ENCODE measurements at regions not wholly inside any gene's neighbourhood (a gene's known extent, or its start where the extent isn't known, plus 50 kb on each side); places are given as distances from the start of the nearest gene placed in this dataset.

DNA sequence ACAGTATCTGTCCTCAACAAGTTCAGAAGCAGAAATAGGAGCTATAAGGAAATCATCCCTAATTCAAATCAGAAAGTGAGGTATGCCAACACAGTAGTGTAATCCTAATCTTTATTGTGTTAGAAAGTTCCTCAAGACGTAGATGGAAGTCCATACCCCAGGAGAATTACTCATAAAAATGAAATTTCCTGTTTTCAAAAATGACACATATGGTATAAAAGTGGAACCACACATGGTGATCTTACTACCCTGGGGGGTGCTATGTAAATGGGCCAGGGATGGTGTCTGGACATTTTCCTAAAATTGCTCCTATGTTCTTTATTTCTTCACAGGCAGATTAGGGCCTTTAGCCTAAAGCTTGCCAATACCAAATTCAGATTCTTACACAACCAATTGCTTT is 204.1 kb downstream of the ARRDC4 start:
- TF ChIP-seq, protein P1, sequence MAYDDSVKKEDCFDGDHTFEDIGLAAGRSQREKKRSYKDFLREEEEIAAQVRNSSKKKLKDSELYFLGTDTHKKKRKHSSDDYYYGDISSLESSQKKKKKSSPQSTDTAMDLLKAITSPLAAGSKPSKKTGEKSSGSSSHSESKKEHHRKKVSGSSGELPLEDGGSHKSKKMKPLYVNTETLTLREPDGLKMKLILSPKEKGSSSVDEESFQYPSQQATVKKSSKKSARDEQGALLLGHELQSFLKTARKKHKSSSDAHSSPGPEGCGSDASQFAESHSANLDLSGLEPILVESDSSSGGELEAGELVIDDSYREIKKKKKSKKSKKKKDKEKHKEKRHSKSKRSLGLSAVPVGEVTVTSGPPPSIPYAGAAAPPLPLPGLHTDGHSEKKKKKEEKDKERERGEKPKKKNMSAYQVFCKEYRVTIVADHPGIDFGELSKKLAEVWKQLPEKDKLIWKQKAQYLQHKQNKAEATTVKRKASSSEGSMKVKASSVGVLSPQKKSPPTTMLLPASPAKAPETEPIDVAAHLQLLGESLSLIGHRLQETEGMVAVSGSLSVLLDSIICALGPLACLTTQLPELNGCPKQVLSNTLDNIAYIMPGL (CRISPR knock-in tag; IDR thresholded peaks at IDR 0.05) = no peak
- TF ChIP-seq GABPB1 (CRISPR knock-in tag; IDR thresholded peaks at IDR 0.05) = no peak
- no peak for TF ChIP-seq CTCF (IDR thresholded peaks at IDR 0.05)

All from WTC11 (cell line).